Hindlimb muscle (tissue), 1 donor: ENCODE measurements at regions not wholly inside any gene's neighbourhood (a gene's known extent, or its start where the extent isn't known, plus 50 kb on each side); places are given as distances from the start of the nearest gene placed in this dataset.

Experiments
- DNase-seq: peaks from one replicate; pipeline ENCODE4 v3.0.0-alpha.2; 2013

DNA sequence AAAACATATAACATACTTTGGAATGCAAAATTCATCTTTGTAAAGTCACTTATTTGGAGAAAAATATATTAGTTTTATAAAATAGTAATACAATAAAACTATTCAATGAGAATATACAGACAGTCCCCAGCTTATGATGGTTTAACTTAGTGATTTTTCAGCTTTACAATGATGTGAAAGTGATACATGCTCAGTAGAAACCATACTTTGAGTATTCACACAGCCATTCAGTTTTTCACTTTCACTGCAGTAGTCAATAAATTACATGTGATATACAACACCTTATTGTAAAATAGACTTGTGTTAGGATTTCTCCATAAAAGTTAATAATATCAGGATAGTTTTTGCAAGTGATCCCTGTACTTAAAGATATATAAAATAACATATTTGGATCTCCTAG lies 436.0 kb downstream of the CENPC start:
- DNase-seq: no peak

GRCh38 chr4:67106861-67107460 lies 438.3 kb downstream of the CENPC start:
- no peak for DNase-seq

GRCh38 chr4:67104145-67104544 lies 441.2 kb downstream of the CENPC start:
- no peak for DNase-seq

- no peak for DNase-seq
Observed at GRCh38 chr4:67103001-67103747, 442.1 kb downstream of the CENPC start.

DNA sequence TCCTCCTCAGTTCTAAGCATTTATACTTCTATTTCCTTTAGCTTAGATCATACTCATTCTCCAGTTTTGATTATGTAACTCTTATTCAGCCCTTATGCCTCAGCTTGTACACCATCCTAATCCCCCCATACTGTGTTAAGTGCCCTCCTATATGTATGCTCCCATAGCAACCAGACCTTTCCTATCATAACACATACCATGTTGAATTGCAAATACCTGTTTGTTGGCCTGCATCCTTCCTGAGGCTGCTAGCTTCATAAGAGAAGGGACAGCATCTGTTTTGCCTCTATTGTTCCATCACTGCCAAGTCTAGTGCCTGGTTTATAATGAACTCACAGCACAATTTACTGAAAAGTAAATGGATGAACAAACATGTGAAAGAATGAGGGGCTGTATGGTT lies 443.7 kb downstream of the CENPC start:
- no peak for DNase-seq

DNA sequence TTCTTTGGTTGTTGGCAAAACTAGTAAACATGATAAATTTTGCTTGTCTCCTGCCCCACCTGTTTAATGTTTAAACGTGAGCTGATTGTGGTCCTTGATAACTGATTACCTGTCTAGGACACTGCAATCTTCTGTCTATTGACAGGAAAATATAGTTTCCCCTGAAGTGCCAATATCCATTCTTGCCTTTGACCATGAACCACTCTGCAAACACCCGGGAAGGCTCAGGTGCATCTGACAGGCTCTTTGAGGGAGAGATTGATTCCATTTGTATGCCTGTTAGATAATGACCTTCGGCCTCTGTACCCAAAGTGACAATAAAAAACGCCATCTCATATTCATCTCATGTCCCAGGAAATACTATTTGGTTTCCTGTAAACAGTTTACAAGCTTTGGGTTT lies 453.0 kb downstream of the CENPC start:
- no peak for DNase-seq

DNA sequence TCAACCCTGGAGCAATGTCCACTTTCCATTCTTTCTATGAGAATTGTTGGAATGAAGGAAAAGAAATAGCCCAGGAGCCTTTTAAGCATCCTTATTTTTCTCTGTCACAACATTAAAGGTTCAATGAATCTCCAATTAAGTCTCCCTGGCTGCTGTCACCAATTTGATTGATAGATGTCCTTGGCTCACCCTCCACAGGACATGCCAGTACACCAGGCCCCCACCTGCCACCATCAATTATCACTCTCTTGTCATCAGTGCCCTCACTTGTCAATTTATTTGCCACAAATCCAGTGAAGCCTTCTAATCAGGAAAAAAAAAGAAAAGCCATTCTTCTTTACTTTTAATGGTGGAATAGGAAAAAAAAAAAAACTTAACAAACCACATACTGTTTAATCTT lies 453.6 kb downstream of the CENPC start:
- DNase-seq: no peak

- no peak for DNase-seq
Observed at GRCh38 chr4:67087897-67088296, 457.4 kb downstream of the CENPC start.

- no peak for DNase-seq
Observed at GRCh38 chr4:67084783-67085182, 460.5 kb downstream of the CENPC start.

- no peak for DNase-seq
Observed at GRCh38 chr4:67083496-67083895, 461.8 kb downstream of the CENPC start.

GRCh38 chr4:67082746-67083145 lies 462.6 kb downstream of the CENPC start:
- DNase-seq: no peak

DNA sequence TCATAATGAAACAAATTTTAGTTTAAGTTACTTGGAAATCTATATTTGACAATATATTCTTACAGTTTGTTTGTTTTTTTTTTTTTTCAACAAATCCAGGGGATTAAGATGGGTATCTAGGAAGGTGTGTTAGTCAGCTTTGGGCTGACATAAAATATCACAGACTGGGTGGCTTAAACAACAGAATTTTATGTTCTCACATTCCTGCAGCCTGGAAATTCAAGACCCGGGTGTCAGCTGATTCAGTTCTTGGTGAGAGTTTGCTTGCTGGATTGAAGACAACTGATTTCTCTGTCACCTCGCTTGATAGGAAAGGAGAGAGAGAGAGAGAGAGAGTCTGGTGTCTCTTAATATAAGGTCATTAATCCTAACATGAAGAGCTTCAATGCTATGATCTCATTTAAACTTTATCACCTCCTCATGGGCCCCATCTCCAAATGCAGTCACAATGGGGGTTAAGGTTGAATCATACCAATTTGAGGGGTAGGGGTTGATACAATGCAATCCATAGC lies 465.2 kb downstream of the CENPC start:
- DNase-seq: no peak

- no peak for DNase-seq
Observed at GRCh38 chr4:67071641-67072040, 473.7 kb downstream of the CENPC start.

DNA sequence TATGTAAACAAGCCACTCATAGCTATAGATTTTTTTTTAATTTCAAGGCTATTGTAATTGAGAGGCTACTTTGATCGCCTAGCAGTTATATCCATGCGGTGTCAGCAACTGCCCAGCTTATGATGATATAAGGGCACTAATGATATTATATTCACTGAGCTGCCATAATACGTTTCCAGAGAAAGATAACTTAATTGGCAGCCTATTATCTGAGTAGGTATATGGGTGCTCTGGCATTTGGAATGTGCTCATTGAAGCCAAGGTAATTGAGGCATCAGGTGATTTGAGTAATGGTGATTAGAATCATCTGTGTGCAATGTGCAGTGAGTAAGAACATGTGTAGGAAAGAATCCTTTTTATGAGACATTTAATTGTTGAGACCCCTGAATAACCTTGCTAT lies 490.0 kb downstream of the CENPC start:
- DNase-seq: no peak

DNA sequence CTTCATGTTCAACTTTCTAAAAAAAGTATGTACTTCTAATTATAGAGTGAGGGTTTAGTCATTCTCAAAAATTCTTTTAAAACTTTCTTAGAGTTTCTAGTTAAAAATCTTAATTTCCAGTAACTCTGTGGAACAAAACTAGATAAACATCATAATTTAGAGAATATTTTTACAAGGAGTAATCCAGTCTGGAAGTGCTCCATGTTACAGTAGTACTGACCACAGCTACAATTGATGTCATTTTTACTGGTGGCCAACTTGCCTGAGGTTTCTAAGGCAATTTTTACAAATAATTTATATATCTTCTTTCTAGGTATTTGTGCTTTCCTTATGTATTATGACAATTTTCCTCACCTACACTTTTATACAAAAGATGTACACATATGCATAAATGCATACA lies 490.4 kb downstream of the CENPC start:
- no peak for DNase-seq

DNA sequence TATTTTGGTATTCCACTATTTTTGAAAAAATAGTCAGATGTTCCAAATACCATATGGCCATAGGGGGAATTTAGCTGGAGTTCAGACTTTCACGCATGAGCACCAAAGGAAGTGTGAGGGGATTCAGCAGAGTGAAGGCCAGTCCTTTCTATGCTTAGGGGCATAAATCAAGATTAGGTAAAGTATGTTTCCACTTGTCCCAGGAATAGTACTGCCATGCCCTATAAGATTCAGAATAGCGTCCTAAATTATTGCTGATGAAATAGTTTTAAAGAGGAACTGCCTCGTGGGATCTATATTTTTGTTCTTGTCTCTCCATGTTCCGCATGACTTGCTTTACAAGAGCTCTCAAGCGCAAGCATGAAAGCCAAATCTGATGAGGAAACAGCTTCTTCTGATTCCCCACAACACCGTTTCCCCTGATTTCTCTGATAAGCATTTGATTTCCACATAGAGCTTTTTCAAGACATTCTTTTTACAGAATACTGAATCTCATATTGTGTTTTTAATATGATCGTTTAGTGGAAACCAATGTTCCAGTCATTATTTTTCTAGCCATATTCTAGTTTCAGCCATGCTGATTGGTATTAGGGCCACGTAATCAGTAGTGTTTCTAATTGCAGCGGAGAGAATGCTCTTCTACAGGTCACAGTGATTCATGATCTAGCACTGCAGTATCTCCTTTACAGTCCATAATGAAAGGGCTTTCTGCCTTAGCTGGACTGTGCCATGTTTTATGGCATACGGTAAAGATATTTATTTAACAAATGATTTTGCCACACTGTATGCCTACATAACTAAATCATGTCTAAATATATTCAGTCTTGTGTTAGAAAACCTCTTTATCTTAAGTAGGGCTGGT lies 492.3 kb downstream of the CENPC start:
- DNase-seq: no peak

GRCh38 chr4:67051000-67051789 lies 494.1 kb downstream of the CENPC start:
- DNase-seq: no peak

GRCh38 chr4:67049446-67049845 lies 495.9 kb downstream of the CENPC start:
- DNase-seq: no peak

DNA sequence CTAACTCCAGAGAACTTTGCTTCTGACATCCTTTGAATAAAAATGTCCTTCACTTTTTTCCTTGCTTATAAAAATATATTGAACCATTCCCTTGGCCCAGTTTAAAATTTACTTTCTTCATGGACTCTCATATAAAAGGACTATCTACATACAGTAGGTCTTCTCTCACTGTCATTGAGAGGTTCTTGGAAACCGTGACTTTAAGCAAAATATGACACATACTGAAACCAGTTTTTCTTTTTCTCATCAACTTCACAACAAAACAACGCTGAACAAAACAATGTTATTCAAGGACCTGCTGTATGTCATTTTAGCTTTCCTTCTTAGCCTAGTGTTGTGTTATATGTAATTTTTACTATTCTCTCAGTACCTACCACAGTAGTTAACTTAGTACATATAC lies 496.8 kb downstream of the CENPC start:
- DNase-seq: no peak

DNA sequence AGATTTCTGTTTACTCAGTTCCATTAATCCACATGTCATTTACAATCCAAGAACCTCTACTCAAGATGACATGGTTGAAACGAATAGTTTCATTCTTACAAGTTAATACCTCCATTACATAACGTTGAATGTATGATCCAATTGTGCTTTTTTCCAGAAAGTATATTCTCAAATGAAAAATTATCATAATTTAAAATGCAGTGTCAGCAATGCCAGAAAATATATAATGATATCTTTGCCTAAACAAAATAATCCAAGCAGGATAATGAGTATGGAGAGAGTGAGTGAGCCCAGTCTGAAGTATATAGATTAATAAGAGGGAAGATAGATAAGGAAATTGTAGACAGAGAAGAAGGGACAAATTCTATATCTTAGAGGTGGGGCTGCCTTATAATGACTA lies 505.0 kb downstream of the CENPC start:
- no peak for DNase-seq

- no peak for DNase-seq
Observed at GRCh38 chr4:67038228-67038566, 507.1 kb downstream of the CENPC start.

GRCh38 chr4:67037504-67038227 lies 507.6 kb downstream of the CENPC start:
- DNase-seq: no peak
